GM12891 (cell line): ENCODE measurements at regions not wholly inside any gene's neighbourhood (a gene's known extent, or its start where the extent isn't known, plus 50 kb on each side); places are given as distances from the start of the nearest gene placed in this dataset.
A peak's percentile ranks its signal among the peaks of the same experiment; 100 is the strongest.

ENCODE experiments used
- DNase-seq: peaks from one replicate; pipeline ENCODE4 v3.0.0; 2011; ENCODE audit warnings: low spot score; ENCODE audit not compliant: insufficient read length
- FAIRE-seq: peaks from 2 replicates; lab custom pipeline; 2011; peaks lifted over from hg19 to GRCh38; lab: Jason Lieb, UNC
- PAX5 ChIP-seq: IDR thresholded peaks from 2 replicates; pipeline ENCODE4 v1.6.1; 2011; ENCODE audit warnings: low read length, moderate library complexity, mild to moderate bottlenecking; ENCODE audit not compliant: insufficient read depth, severe bottlenecking
- POLR2A ChIP-seq: IDR thresholded peaks from 2 replicates; pipeline ENCODE4 v1.6.1; 2011; ENCODE audit warnings: low read depth, low read length, control low read depth
- POLR2AphosphoS5 ChIP-seq: IDR thresholded peaks from 2 replicates; pipeline ENCODE4 v1.6.1; 2011; ENCODE audit warnings: low read depth, low read length, control low read depth
- POU2F2 ChIP-seq: IDR thresholded peaks from 2 replicates; pipeline ENCODE4 v1.6.1; 2011; ENCODE audit warnings: low read depth, mild to moderate bottlenecking, control low read depth, low read length, moderate library complexity
- SPI1 ChIP-seq: IDR thresholded peaks from 2 replicates; pipeline ENCODE4 v1.6.1; 2011; ENCODE audit warnings: low read depth, low read length, control low read depth
- TAF1 ChIP-seq: IDR thresholded peaks from 2 replicates; pipeline ENCODE4 v1.6.1; 2011; ENCODE audit warnings: low read depth, low read length, control low read depth

GRCh38 chr5:157918811-157919742, 60.1 kb upstream of the CLINT1 start:
- DNase-seq (no peak), FAIRE-seq (no peak)
- TF ChIP-seq POU2F2 (no peak), POLR2AphosphoS5 (no peak), POLR2A (no peak), TAF1 (no peak), PAX5 (no peak), SPI1 (no peak)

GRCh38 chr5:157917899-157918809, 59.2 kb upstream of the CLINT1 start:
- DNase-seq, result no peak
- peak; percentile 38 for FAIRE-seq

GRCh38 chr5:157917491-157917890, 58.5 kb upstream of the CLINT1 start:
- DNase-seq, result no peak
- FAIRE-seq, result no peak
- TF ChIP-seq TAF1 (no peak), PAX5 (no peak), SPI1 (no peak), POLR2A (no peak), POU2F2 (no peak), POLR2AphosphoS5 (no peak)

More at GRCh38 chr5:157917899-157918809, 59.2 kb upstream of the CLINT1 start:
- no peak for TF ChIP-seq PAX5
- TF ChIP-seq POLR2AphosphoS5, result no peak
- TF ChIP-seq TAF1, result no peak
- no peak for TF ChIP-seq POLR2A
- no peak for TF ChIP-seq POU2F2
- TF ChIP-seq SPI1, result no peak

- FAIRE-seq (no peak), DNase-seq (no peak)
- TF ChIP-seq SPI1, result no peak
- no peak for TF ChIP-seq PAX5
- TF ChIP-seq POLR2AphosphoS5, result no peak
- TF ChIP-seq POU2F2, result no peak
- TF ChIP-seq POLR2A, result no peak
- TF ChIP-seq TAF1, result no peak
Observed at GRCh38 chr5:157915638-157916037, 56.7 kb upstream of the CLINT1 start.

GRCh38 chr5:157914151-157914788, 55.3 kb upstream of the CLINT1 start:
- DNase-seq (no peak), FAIRE-seq (no peak)
- TF ChIP-seq POU2F2 (no peak), PAX5 (no peak), POLR2AphosphoS5 (no peak), TAF1 (no peak), POLR2A (no peak), SPI1 (no peak)

- no peak for TF ChIP-seq TAF1
- FAIRE-seq (no peak), DNase-seq (no peak)
Observed at GRCh38 chr5:157913575-157913974, 54.6 kb upstream of the CLINT1 start.

GRCh38 chr5:157912621-157913325, 53.8 kb upstream of the CLINT1 start:
- FAIRE-seq (peak; percentile 78), DNase-seq (no peak)
- no peak for TF ChIP-seq PAX5
- TF ChIP-seq POLR2A, result no peak
- no peak for TF ChIP-seq POLR2AphosphoS5
- TF ChIP-seq SPI1, result peak; percentile 94
- TF ChIP-seq TAF1, result no peak
- TF ChIP-seq POU2F2, result no peak

GRCh38 chr5:157911568-157911967, 52.6 kb upstream of the CLINT1 start:
- FAIRE-seq, result no peak
- DNase-seq, result no peak
- TF ChIP-seq POLR2A (no peak), SPI1 (no peak), POU2F2 (no peak), POLR2AphosphoS5 (no peak)
